K562 (cell line): ENCODE measurements at regions not wholly inside any gene's neighbourhood (a gene's known extent, or its start where the extent isn't known, plus 50 kb on each side); places are given as distances from the start of the nearest gene placed in this dataset.
A peak's percentile ranks its signal among the peaks of the same experiment; 100 is the strongest.

Experiments used
- ATAC-seq: fragments of 200-7000 bp; cut with Tn5 transposase; 3 replicates; pipeline ENCODE4 v1.9.1; 2020; ENCODE audit warnings: moderate library complexity
- BruUV-seq: library from RNA; stranded (reverse); fragments of 400-500 nt; replicated peaks from 2 replicates; lab custom pipeline; 2021; lab: Mats Ljungman, UMichigan
- CTCF ChIA-PET: fragments of 300-600 bp; formaldehyde crosslinking; extraction: SDS; loops from one replicate; lab custom pipeline; 2021; ENCODE audit warnings: low intra/inter-chr PET ratio; lab: Yijun Ruan, JAX
- POLR2A ChIA-PET: fragments of 300-600, 350-650 bp; sonication (Branson Sonifier 250); formaldehyde crosslinking; extraction: SDS; loops from one replicate; lab custom pipeline; 2021; ENCODE audit warnings: antibody characterized with exemption, inconsistent platforms; lab: Yijun Ruan, JAX
- DNase-seq, 4 experiments: peaks; one replicate each; pipeline versions ENCODE4 v3.0.0 to v3.0.0-alpha.2; 2011 to 2018; ENCODE audit warnings: low spot score in 3 of 4, mixed read lengths in 3 of 4; ENCODE audit errors: extremely low read depth in 1 of 4
- FAIRE-seq: peaks from 2 replicates; lab custom pipeline; 2011; peaks lifted over from hg19 to GRCh38; lab: Jason Lieb, UNC
- H2AFZ ChIP-seq: 2 replicates; pipeline ENCODE4 v1.6.0; 2011; ENCODE audit warnings: low read depth, low read length, control low read depth, inconsistent platforms
- H3K27ac ChIP-seq: fragments of 200-600 bp; 3 replicates; pipeline ENCODE4 v1.8.0; 2011; ENCODE audit warnings: low read depth, mild to moderate bottlenecking, control low read depth, inconsistent platforms, low read length, moderate library complexity, mixed read lengths; ENCODE audit errors: extremely low read depth
- H3K27me3 ChIP-seq, 2 experiments: fragments of 300-600 bp in 1 of 2; 2 replicates in 1 of 2; 3 replicates in 1 of 2; pipeline versions ENCODE4 v1.6.0 to v1.8.0; 2011; ENCODE audit warnings: inconsistent platforms in 2 of 2, low read length in 2 of 2, mild to moderate bottlenecking in 1 of 2, mixed read lengths in 1 of 2, moderate library complexity in 1 of 2; ENCODE audit not compliant: control insufficient read depth in 2 of 2, insufficient read depth in 2 of 2
- H3K36me3 ChIP-seq: fragments of 300-600 bp; 3 replicates; pipeline ENCODE4 v1.8.0; 2011; ENCODE audit warnings: mild to moderate bottlenecking, low read length, inconsistent platforms; ENCODE audit not compliant: control insufficient read depth, insufficient read depth
- H3K4me1 ChIP-seq, 2 experiments: fragments of 200-600 bp in 1 of 2; replicated peaks in 1 of 2; 2 replicates in 1 of 2; 3 replicates in 1 of 2; pipeline versions ENCODE4 v1.5.1 to v1.8.0; 2011; ENCODE audit warnings: inconsistent platforms in 2 of 2, low read length in 2 of 2, mild to moderate bottlenecking in 1 of 2, mixed read lengths in 1 of 2, moderate library complexity in 1 of 2; ENCODE audit not compliant: control insufficient read depth in 2 of 2, insufficient read depth in 2 of 2
- H3K4me2 ChIP-seq: 2 replicates; pipeline ENCODE4 v1.6.1; 2011; ENCODE audit warnings: low read length, control low read depth, inconsistent platforms, mixed read lengths; ENCODE audit not compliant: insufficient read depth
- H3K4me3 ChIP-seq: fragments of 200-600 bp; sonication (generic), shearing (Covaris generic); 2 replicates; pipeline ENCODE4 v1.5.1; 2016; ENCODE audit warnings: control low read depth, inconsistent platforms
- H3K79me2 ChIP-seq: fragments of 200-600 bp; 3 replicates; pipeline ENCODE4 v1.8.0; 2011; ENCODE audit warnings: low read length, inconsistent platforms; ENCODE audit not compliant: control insufficient read depth, insufficient read depth
- H3K9ac ChIP-seq, 2 experiments: 2 replicates each; pipeline versions ENCODE4 v1.6.0 to v1.6.1; 2011; ENCODE audit warnings: low read depth in 2 of 2, low read length in 2 of 2, control low read depth in 1 of 2, inconsistent platforms in 1 of 2, mild to moderate bottlenecking in 1 of 2, mixed read lengths in 1 of 2; ENCODE audit not compliant: insufficient read depth in 1 of 2
- H3K9me1 ChIP-seq: one replicate; pipeline ENCODE4 v1.6.0; 2011; ENCODE audit warnings: inconsistent platforms, mild to moderate bottlenecking, low read length, moderate library complexity; ENCODE audit not compliant: control insufficient read depth, insufficient read depth
- H3K9me3 ChIP-seq: replicated peaks from 2 replicates; pipeline ENCODE4 v1.5.1; 2011; ENCODE audit warnings: low read depth, low read length, inconsistent platforms; ENCODE audit not compliant: control insufficient read depth, insufficient read depth
- H4K20me1 ChIP-seq: replicated peaks from 2 replicates; pipeline ENCODE4 v1.6.1; 2011; ENCODE audit warnings: low read length, inconsistent platforms, mixed read lengths; ENCODE audit not compliant: control insufficient read depth, insufficient read depth
- ARID4B ChIP-seq: sonication (generic); formaldehyde crosslinking; IDR thresholded peaks from 2 replicates; pipeline ENCODE4 v1.8.0; 2022; ENCODE audit warnings: mild to moderate bottlenecking, missing genetic modification reagents
- CHAMP1 ChIP-seq: fragments of 450-650 bp; IDR thresholded peaks from 2 replicates; pipeline ENCODE4 v1.6.1; 2016; ENCODE audit warnings: mild to moderate bottlenecking
- ESRRA ChIP-seq: fragments of 450-650 bp; IDR thresholded peaks from 2 replicates; pipeline ENCODE4 v1.6.1; 2014; ENCODE audit warnings: low read depth, mild to moderate bottlenecking, moderate library complexity, borderline replicate concordance
- GABPB2 ChIP-seq: fragments of 250-450 bp; sonication (Bioruptor Pico); conservative IDR thresholded peaks from 2 replicates; pipeline ENCODE4 v1.5.1; 2021; ENCODE audit warnings: mild to moderate bottlenecking
- GTF2B ChIP-seq: IDR thresholded peaks from 2 replicates; pipeline ENCODE4 v1.6.1; 2011; ENCODE audit not compliant: insufficient read length; ENCODE audit errors: extremely low read depth
- NELFE ChIP-seq: IDR thresholded peaks from 2 replicates; pipeline ENCODE4 v1.6.1; 2011; ENCODE audit warnings: mild to moderate bottlenecking; ENCODE audit not compliant: insufficient read depth, insufficient read length
- TFE3 ChIP-seq: fragments of 450-650 bp; formaldehyde crosslinking; IDR thresholded peaks from 2 replicates; pipeline ENCODE4 v1.4.0; 2020; ENCODE audit warnings: mild to moderate bottlenecking, mixed read lengths
- TSC22D4 ChIP-seq: fragments of 450-650 bp; IDR thresholded peaks from 2 replicates; pipeline ENCODE4 v1.6.1; 2016; ENCODE audit warnings: missing genetic modification characterization, missing biosample characterization, control low read depth
- ZNF175 ChIP-seq: fragments of 200-800 bp; sonication (Bioruptor generic); IDR thresholded peaks from 2 replicates; pipeline ENCODE4 v1.6.1; 2016; ENCODE audit warnings: low read depth, mild to moderate bottlenecking, missing genetic modification characterization, missing compliant biosample characterization
- ZNF212 ChIP-seq: fragments of 450-650 bp; formaldehyde crosslinking; IDR thresholded peaks from 2 replicates; pipeline ENCODE4 v1.4.0; 2020; ENCODE audit warnings: mild to moderate bottlenecking
- ZNF830 ChIP-seq: fragments of 250-450 bp; sonication (Bioruptor Pico); IDR thresholded peaks from 2 replicates; pipeline ENCODE4 v1.5.0; 2021; ENCODE audit warnings: mild to moderate bottlenecking
- WGBS: fragments of 100-300 bp; shearing (Covaris generic); methylation state at CpG from one replicate; pipeline ENCODE4 v1.1.6; 2016; ENCODE audit warnings: low coverage, mixed read lengths; ENCODE audit not compliant: insufficient coverage; ENCODE audit errors: missing lambda C conversion rate; 5-methylcytosine and 5-hydroxymethylcytosine counted together
- in situ Hi-C: fragments of 300-500 bp; cut with MboI; formaldehyde crosslinking; loops from 4 replicates; pipeline ENCODE4 v1.15.0; 2018; ENCODE audit warnings: inconsistent platforms, mixed read lengths
- intact Hi-C: fragments of 100-400 bp; cut with micrococcal nuclease; formaldehyde crosslinking; loops from 2 replicates; pipeline ENCODE4 v1.14.2; 2022

- no peaks in the 10 kb centered on the region for H3K9me1 ChIP-seq
- 2% methylated on average over 9 of the region's 9 CpGs for WGBS
- 0 out of 4 replicates have a peak overlapping the region, but pooled peaks of 1 of the 2 experiments have one; percentile 27 for H3K9ac ChIP-seq
- H3K79me2 ChIP-seq: no peaks in the 10 kb centered on the region
- peaks cover 42 to 59% of the 10 kb centered on the region in 2 experiments for H3K27me3 ChIP-seq
- POLR2A ChIA-PET: interaction anchor here (0.6 kb wide), 1 partner anchor 712 kb away, joined by 3 read pairs; no protein-coding TSS in a partner anchor
- ATAC-seq (no peak; the same call in 2 of the 3 replicates), FAIRE-seq (no peak), DNase-seq (no peak)
- BruUV-seq: no TSS peak
- no peak overlapping the region for H3K4me3 ChIP-seq
- H3K36me3 ChIP-seq: no peaks in the 10 kb centered on the region
- no peak overlapping the region for H3K27ac ChIP-seq
- CTCF ChIA-PET: no interaction called here
- H4K20me1 ChIP-seq: no peaks in the 10 kb centered on the region
- H3K4me2 ChIP-seq: no peak overlapping the region
- H2AFZ ChIP-seq: no peak overlapping the region
- peaks cover 0 to 2% of the 10 kb centered on the region in 2 experiments; a peak in 1 of 5 replicates for H3K4me1 ChIP-seq
- in situ Hi-C loops (no loop called here), intact Hi-C loops (no loop called here)
- no peaks in the 10 kb centered on the region for H3K9me3 ChIP-seq
- TF ChIP-seq ZNF175 (CRISPR knock-in tag) (no peak), ZNF830 (CRISPR knock-in tag) (no peak), ESRRA (no peak), GABPB2 (CRISPR knock-in tag) (no peak), TSC22D4 (tag) (no peak), ZNF212 (CRISPR knock-in tag) (no peak), GTF2B (no peak), CHAMP1 (no peak), TFE3 (no peak), ARID4B (no peak), NELFE (no peak)
Measured at GRCh38 chr7:156492170-156492569, 148.4 kb upstream of the RNF32 start.
